D721Med (cell line): ENCODE measurements at regions not wholly inside any gene's neighbourhood (a gene's known extent, or its start where the extent isn't known, plus 50 kb on each side); places are given as distances from the start of the nearest gene placed in this dataset.

Source experiments
- DNase-seq: peaks from one replicate; pipeline ENCODE4 v3.0.0; 2011; ENCODE audit warnings: low spot score; ENCODE audit not compliant: insufficient read length
- FAIRE-seq: peaks from 2 replicates; lab custom pipeline; 2011; peaks lifted over from hg19 to GRCh38; lab: Jason Lieb, UNC
- TF ChIP-seq, protein P1 (sequence below): IDR thresholded peaks from 2 replicates; pipeline ENCODE4 v1.5.1; 2012; ENCODE audit warnings: mild to moderate bottlenecking, control low read depth; ENCODE audit not compliant: insufficient read depth; ENCODE audit errors: missing control alignments

DNA sequence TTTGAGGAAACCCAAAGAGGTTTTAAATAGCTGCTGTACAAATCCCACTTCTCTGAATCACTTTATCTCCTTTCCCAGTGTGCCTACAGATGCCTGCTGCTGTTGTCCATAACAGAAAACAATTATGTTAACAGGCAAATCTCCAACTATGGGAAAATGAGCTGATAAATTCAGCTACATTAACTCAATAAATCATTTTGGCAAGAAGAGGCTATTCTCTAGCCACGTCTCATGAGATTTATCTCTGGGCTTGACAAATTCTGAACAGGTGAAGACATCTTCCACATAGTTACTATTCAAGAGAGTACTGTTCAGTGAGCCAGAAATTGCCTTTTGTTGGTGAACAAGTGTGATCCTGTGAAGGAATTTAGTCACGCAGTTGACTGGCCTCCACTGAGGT is 327.1 kb upstream of the FMN2 start:
- FAIRE-seq (no peak), DNase-seq (no peak)
- TF ChIP-seq, protein P1, sequence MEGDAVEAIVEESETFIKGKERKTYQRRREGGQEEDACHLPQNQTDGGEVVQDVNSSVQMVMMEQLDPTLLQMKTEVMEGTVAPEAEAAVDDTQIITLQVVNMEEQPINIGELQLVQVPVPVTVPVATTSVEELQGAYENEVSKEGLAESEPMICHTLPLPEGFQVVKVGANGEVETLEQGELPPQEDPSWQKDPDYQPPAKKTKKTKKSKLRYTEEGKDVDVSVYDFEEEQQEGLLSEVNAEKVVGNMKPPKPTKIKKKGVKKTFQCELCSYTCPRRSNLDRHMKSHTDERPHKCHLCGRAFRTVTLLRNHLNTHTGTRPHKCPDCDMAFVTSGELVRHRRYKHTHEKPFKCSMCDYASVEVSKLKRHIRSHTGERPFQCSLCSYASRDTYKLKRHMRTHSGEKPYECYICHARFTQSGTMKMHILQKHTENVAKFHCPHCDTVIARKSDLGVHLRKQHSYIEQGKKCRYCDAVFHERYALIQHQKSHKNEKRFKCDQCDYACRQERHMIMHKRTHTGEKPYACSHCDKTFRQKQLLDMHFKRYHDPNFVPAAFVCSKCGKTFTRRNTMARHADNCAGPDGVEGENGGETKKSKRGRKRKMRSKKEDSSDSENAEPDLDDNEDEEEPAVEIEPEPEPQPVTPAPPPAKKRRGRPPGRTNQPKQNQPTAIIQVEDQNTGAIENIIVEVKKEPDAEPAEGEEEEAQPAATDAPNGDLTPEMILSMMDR, result no peak

- TF ChIP-seq, protein P1, result no peak
- DNase-seq, result no peak
- peak; percentile 48 for FAIRE-seq
Measured at GRCh38 chr1:239765163-239765562, 326.5 kb upstream of the FMN2 start.

DNA sequence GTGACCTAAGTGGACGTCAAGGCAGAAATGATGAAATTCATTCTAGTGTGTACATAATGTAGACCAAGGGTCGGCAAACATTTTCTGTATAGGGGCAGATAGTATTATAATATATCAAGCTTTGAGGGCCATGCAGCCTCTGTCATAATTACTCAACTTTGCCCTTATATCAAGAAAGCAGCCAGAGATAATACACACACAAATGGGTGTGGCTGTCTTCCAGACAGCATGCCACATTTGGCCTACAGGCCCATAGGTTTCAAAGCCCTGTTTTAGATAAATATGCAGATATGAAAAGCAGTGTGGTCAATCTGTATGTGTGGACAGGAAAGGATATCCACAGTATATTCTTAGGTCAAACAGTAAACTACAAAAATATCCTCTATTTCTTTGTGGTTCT is 320.1 kb upstream of the FMN2 start:
- no peak for DNase-seq
- no peak for FAIRE-seq
- TF ChIP-seq, protein P1, result no peak

GRCh38 chr1:239772446-239772845 is 319.2 kb upstream of the FMN2 start:
- DNase-seq (no peak), FAIRE-seq (no peak)
- TF ChIP-seq, protein P1, result no peak

- DNase-seq, result no peak
- FAIRE-seq, result no peak
- TF ChIP-seq, protein P1, result no peak
Measured at GRCh38 chr1:239775466-239775865, 316.2 kb upstream of the FMN2 start.

- TF ChIP-seq, protein P1, result no peak
- DNase-seq (no peak), FAIRE-seq (no peak)
Measured at GRCh38 chr1:239778208-239778813, 313.4 kb upstream of the FMN2 start.

DNA sequence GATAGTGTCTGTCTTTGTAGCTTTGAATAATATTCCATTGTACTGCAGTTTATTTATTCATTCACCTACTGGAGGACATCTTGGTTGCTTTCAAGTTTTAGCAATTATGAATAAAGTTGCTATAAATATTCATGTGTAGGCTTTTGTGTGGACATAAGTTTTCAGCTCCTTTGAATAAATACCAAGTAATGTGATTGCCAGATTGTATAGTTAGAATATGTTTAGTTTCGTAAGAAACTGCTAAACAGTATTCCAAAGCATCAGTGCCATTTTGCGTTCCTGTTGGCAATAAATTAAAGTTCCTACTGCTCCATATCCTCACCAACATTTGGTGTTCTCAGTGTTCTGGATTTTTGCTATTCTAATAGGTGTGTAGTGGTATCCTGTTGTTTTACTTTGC is 311.7 kb upstream of the FMN2 start:
- DNase-seq (no peak), FAIRE-seq (peak; percentile 58)
- TF ChIP-seq, protein P1, result no peak
